ENCODE measurements at regions not wholly inside any gene's neighbourhood (a gene's known extent, or its start where the extent isn't known, plus 50 kb on each side); places are given as distances from the start of the nearest gene placed in this dataset.
"Not testable (repeated sequence)": the region's sequence is repeated elsewhere in the genome, so short reads cannot be mapped to it uniquely, and the experiment has no call there.

DNA sequence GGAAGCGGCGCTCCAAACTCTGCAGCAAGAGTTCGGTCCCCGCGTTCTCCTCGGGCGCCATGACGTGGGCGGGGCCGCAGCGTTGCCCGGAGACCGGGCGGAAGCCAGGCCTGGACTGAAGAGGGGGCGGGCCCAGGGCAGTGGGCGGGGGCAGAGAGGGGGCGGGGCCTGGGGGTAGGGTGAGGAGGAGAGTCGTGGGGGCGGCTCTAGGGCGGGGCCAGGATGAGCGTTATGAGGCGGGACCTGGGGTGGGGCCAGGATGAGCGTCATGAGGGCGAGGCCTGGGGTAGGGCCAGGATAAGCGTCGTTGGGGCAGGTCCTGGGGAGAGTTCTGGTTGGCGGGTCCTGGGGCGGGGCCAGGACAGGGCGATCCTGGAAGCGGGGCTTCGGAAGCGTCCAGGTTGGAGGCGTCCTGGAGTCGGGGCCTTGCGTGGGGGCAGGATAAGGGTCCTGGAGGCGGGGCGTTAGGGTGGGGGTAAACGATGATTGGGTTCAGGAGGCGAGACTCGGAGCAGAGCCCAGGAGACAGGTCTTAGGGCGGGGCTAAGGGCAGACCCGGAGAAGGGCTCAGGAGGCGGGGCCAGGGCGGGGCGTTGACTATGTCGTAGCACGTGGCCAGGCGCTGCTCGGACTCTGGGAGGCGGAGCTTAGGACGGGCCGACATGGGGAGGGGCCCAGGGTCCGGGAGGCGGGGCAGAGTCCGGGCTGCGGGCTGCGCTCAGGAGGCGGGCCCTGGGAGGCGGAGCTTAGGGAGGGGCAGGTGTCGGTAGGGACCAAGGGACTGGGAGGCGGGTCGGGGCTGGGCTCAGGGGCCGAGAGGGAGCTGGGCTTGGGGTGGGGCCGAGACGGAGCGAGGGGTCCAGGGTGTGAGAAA lies 131.1 kb upstream of the ALDH3B2 start:
- peak; percentile 92 for DNase-seq

DNA sequence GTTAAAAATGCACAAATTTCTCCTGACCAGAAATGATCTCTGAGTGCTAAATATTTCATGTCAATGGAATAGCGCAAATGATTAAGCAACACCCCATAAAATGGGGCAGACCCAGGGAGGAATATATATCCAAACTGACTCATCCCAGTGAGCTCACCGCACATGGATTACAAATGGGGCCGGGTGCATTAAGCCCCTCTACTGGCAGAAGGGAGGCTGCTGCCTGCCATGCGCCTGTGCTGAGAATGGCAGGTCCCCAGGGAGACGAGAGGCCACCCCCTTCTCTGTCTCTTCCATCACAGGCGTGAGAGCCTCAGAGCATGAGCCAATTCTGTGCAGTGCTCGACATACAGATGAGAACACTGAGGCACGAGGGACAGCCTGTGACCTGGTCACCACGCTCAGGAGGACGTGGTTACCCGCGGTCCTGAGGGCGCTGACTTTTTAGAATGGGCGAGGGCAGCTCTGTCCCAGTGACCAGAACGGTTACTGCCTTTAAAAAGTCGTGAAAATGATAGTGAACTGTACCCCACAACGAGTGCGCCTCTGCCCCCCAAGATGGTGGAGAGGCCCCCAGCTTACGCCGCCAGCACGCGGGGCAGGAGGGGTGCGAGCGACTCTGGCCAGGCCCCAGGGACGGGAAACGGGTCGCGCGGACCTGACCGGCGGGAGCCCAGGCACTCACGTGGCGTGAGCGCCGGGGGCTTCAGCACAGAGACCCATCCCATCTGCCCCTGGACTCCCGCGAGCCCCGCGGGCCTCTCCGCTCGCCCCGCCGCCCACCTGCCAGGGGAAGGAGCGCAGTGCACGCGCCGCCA lies 130.2 kb upstream of the ALDH3B2 start:
- not testable (repeated sequence) for DNase-seq

DNA sequence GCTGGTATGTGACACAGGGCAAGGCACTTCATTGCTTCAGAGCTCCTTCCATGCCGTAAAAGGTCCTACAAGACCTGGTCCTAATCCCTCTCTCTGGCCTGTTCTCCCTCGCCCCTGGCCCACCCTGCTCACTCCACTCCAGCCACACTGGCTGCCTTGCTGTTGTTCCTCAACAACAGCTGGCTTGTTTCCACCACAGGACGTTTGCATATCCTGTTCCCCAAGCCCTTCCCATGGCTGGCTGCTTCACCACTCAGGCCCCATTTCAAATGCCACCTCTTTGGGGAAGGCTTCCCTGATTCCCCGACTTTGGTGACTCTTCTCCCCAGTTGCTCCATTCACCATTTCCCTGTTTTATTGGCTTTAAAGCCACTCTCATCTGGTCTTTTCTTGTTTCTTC lies 129.1 kb upstream of the ALDH3B2 start:
- DNase-seq, result not testable (repeated sequence)

DNA sequence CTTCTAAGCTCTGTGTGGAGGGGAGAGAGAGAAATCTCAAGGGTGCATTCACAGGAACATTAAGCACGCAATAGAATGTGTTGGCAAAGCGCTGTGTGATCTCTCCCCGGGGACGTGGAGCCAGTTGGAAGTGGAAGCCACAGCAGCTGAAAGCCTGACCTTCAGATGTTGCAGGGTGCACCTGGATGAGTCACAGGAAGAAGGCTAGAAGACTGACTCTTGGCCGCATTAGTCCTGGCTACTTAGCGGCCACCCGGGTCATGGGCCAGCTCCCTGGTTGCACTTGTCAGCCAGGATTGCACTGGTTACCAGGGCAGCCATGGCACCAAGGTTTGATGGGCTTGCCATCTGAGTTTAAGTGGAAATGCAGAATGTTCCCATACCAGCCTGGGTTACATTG lies 128.6 kb upstream of the ALDH3B2 start:
- DNase-seq, result not testable (repeated sequence)

DNA sequence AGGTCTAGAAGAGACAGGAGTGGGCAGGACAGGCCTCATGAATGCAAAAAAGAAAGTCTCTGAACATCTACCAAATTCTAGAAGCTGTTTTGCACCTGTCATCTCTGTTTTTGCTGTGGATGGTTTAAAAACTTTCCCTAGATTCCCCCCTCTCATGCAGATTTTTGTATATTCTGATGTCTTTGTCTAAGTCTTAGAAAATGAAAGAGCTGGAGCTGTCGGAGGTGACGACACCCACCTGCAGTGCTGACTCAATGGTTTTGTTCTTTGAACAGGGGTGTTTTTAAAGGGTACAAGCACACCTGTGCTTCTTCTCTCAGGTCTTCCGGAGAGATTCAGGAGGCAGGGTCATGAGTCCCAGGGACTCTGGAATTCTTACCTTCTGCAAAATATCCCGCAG lies 128.2 kb upstream of the ALDH3B2 start:
- DNase-seq, result not testable (repeated sequence)

DNA sequence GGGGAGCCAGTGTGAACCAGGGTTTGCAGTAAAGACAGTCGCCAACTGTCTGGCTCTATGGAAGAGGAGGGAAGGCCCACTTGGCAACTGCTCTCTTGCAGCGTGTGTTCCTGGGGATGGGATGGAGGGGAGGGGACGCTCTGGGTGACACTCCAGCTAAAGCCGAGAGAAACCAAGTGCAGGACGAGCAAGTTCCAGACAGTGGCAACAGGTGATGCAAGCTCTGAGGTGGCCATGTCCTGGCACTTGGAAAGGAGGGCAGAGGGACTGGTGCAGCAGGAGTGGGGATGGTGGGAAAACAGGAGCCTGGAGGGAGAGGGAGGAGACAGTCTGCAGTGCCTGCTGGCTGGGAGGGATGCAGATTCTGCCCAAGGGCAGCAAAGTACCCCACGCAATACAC lies 127.0 kb upstream of the ALDH3B2 start:
- DNase-seq, result not testable (repeated sequence)

DNA sequence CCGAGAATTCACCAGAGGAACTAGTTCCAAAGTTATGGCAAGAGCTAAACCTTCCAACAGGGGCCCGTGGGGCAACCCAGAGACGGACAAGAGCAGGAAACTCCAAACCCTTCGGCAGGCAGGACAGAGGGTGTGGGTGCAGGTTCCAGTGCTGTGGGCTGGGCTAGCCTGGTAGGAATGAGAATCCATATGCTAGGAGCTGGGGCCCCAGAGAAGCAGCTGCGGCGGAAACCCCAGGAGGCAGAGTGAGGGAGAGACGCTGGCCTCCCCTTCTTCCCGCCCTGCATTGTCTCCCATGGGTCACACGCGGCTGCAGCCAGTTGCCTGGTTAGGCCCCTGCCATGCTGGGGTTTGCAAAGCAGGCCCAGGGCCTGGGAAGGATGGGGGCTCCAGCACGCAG lies 126.2 kb upstream of the ALDH3B2 start:
- not testable (repeated sequence) for DNase-seq

DNA sequence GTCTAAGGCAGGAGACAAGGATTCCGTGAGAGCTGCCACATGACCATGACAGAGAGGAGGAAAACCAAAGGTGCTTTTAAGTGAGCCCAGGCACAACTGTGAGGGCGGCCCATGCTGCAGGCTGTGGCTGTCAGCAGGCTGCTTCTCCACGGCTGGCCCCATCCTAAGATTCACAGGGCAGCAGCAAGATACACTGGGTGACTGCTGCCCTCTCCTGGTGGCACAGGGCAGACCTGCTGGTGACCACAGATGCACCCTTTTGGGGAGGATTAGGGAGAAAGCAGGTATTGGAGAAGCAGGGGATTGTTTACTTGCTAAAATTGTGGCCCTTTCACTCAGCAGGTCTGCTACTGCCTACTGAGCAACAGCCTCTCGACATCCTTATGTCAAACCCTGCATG lies 125.4 kb upstream of the ALDH3B2 start:
- not testable (repeated sequence) for DNase-seq

DNA sequence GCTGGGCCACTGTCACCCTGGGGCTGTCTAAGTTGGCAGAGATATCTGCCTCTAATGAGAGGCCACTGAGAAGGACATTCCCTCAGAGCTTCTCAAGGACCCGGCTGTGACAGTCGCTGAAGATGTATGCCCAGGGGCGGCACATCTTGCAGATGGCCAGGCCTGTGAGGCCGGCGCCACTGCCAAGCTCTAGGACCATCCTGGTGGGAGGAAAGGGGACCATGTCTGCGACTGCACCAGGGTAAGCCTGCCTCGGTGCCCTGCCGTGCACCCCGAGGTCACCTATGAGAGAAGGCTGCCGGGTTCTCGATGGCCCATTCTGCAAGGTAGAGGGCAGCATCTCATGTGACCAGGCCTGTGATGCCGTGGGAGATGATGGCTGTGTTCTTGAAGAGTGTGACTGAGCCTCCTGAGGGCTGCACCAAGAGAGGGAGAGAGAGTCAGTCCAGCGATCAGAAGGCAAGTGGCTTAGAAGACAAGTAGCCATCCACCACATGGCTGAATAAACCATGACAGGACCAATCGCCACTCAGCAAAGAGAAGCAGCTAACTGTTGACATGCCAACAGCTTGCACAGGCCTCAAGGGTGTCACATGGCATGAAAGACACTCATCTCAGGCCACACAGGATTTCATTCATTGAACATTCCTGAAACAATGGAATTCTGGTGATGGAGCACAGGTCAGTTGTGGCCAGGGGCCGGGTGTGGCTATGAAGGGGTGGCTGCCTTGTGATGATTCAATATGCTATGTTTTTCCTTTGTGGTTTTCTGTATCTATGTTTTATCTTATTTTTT lies 123.5 kb upstream of the ALDH3B2 start:
- not testable (repeated sequence) for DNase-seq

DNA sequence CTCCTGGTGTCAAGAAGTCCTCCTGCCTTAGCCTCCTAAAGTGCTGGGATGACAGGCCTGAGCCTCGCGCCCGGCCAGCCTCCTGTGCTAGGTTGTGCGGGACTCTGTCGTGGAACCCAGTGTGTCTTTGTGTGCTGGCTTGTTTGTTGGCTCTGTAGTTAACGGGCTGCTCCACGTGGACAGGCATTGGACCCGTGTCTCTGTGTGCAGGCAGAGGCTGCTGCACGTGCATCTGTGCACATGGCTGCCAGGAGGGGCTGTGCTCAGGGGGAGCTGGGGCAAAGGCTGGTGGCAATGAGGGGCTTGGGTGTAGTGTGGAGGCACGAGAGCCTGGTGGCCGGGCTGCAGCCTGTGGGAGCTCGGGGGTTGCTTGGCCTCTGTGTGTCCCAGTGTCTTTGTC lies 121.3 kb upstream of the ALDH3B2 start:
- DNase-seq, result no peak

DNA sequence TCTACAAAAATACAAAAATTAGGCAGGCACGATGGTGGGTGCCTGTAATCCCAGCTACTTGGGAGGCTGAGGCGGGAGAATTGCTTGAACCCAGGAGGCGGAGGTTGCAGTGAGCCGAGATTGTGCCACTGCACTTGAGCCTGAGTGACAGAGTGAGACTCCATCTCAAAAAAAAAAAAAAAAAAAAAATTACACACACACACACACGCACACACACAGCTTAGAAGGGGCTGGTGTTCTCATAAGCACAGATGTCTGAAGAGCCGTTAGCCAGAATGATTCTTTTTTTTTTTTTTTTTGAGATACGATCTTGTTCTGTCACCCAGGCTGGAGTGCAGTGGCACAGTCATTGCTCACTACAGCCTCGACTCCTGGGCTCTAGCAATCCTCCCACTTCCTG lies 119.3 kb upstream of the ALDH3B2 start:
- not testable (repeated sequence) for DNase-seq

DNA sequence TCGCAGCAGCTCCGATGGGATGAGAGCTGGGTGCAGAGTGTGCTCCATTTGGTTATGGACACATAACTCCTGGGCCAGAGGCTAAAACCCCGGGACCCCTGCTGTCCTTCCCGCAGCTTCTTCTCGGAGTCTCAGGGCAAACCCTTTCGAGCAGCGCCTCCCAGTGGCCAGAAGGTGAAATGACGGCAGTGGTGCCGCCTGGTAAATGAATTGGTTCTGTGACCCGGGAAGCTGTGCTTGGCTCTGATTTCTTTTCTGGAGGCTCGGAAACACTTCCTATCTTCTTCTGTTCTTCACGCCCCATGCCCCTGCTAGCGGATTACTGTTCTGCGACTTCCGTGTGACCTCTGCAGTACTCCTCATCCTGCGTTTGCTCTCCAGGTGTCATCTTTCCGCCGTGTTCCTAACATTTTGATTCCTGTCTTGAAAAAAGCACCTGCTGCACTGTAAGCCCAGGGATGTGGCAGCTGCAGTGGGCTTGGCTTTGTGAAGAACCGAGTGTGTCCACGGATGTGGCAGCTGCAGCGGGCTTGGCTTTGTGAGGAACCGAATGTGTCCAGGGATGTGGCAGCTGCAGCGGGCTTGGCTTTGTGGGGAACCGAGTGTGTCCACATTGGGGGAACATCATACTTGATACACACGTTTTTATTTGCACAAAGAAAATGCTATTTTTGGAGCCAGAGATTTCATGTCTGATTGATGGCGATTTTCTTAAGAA lies 118.0 kb upstream of the ALDH3B2 start:
- DNase-seq, result peak; percentile 19

DNA sequence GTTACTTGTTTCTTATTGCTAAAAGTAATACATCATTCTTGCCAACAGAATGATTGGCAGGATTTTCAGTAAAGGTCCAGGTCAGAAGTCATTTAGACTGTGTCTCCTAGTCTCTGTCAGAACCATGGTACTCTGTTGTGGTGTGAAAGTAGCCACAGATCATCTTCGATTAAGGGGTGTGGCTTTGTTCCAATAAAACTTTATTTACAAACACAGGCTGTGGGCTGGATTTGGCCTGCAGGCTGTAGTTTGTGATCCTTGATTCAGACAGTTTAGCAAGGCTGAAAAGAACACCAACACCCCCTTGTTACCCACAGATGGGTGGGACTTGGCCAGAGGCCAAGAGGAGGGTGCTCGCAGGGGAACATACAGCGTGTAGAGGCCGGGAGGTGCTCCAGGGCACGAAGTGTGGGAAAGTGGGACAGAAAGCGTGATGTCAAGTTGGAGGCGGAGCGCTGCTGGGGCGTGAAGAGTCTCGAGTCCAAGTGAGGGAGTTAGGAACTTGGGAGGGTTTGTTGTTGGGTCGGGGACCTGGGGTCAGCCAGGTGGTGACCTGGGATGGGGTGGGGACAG lies 117.3 kb upstream of the ALDH3B2 start:
- not testable (repeated sequence) for DNase-seq

DNA sequence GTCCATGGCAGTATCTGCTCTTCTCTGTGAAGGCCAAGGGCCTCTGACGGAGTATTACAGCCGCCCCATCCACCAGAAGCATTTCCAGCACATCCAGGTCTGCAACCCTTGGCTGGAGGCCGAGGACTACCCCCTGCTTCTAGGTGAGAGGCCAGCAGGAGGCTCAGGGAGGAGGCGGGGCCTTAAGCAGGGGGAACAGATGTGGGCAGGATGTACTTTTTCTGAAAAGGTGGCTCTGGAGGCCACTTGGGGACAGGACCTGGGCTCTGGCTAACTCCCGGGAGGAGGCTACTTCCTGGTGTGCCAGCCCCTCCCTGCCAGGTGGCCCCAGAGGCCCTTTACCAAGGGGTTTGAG lies 113.9 kb upstream of the ALDH3B2 start:
- not testable (repeated sequence) for DNase-seq

DNA sequence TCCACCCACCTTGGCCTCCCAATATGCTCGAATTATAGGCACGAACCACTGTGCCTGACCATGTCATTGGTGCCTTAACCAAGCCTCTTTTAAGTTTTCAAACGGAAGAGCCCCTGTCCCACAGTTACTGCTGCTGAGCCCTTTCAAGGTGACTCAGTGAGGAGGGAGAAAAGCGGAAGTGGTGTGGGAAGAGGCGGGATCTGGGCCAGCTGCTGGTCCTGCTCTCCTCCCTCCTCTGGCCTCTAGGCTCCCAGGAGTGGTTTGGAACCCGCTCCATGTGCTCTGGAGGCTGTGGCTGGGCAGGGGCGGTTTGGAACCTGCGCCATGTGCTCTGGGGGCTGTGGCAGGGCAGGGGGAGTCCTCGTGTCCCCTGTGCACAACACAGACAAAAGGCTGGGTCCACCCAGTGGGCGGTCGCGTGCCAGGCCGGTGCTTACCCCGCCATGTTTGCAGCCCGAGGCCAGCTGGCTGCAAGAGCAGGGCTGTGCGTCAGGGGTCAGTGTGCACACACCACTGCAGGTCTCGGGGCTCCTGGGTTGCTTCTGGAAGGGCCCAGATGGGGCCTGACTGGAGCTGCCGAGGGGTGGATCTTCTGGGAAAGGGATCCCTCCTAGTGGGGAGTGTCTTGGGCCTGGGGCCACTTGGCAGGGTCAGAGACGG lies 113.4 kb upstream of the ALDH3B2 start:
- DNase-seq, result not testable (repeated sequence)

DNA sequence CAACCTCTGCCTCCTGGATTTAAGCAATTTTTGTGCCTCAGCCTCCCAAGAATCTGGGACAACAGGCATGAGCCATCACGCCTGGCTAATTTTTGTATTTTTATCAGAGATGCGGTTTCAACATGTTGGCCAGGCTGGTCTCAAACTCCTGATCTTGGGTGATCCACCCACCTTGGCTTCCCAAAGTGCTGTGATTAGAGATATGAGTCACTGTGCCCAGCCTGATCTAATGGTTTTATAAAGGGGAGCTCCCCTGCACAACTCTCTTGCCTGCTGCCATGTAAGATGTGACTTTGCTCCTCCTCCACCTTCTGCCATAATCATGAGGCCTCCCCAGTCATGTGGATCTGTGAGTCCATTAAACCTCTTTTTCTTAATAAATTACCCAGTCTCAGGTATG lies 107.5 kb upstream of the ALDH3B2 start:
- not testable (repeated sequence) for DNase-seq

DNA sequence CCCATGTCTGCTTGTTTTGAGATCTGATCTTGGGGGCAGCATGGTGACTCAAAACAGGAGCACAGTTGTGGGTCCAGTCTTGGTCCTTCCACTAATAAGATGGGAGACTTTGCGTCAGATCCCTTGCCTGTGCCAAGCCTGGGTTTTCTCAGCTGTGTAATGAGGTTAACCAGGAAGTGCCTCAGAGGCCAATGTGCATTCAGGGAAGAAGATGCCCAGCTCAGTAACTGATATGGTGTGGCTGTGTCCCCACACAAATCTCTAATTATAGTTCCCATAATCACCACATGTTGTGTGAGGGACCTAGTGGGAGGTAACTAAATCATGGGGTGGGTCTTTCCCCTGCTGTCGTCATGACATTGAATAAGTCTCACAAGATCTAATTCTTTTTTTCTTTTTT lies 107.1 kb upstream of the ALDH3B2 start:
- not testable (repeated sequence) for DNase-seq

DNA sequence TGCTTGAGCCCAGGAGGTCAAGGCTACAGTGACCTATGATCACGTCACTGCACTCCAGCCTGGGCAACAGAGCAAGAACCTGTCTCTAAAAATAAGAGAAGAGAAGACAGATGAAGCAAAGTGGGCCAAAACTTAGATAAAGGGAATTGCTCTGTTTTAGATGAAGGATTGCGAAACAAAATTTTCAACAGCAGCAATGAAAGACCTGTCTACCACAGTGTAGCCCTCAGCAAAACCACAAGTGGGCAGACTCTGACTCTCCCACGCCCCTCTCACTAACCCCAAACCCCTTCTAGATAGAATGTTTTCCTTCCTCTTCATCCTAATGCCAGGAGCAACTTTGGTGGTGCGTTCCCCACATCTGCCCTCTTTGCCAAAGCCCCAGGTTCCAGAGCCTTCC lies 105.6 kb upstream of the ALDH3B2 start:
- DNase-seq, result no peak

DNA sequence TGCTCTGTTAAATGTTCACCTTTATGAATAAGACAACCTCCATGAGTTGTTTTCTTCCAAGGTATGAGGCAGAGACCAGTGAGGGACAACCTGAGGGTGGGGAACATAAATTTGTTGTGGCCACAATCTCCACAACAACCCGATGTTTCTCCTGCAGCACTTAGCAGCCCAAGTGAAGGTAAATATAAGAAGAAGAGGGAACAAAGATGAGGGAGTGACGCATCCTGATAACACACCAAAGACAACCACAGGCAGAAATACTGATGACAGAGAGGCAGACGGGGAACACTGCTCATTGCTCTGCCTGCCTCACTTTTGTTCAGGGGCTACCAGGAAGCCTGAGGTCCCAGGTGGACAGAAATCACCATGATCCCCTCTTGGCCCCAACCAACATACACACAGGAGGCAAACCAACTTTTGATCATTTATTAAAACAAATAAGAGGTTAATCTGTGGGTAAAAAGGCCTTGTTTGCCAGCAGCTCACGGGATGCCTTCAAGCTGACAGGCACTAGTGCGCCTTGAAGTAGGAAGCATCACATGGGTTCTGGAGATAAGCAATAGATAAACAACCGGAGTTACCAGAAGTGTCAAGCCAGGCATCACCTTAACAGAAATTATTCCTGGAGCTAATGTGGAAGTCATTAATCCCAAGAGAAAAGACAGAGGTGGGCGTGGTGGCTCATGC lies 104.9 kb upstream of the ALDH3B2 start:
- DNase-seq, result not testable (repeated sequence)

DNA sequence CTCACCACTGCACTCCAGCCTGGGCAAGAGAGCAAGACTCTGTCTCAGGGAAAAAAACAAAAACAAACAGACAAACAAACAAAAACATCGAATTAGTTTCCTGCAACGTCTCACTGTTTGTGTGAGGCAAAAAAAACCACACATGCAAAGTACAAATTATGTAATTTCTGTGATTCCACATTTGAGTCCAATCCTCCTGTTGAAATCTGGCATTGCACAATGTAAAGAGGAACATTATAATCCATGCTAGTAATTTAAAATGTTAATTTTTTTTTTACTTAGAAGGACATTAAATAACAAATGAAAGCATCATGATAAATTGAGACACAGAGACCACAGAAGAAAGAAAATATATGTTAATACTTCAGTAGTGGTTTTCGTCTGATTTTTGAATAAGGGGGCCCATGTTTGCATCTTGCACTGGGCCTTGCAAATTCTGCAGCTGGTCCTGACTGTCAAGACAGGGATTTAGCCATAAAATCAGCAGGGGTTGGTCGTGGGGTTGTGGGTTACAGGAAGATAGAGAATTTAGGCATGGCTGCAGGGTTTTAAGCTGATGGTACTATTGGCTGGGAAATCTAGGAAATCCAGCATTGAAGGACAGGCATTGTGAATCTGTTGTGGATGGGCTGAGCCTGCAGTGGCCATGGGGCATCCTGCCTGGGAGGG lies 102.6 kb upstream of the ALDH3B2 start:
- DNase-seq, result no peak

Data from left kidney (tissue), 1 donor.